ENCODE measurements at regions not wholly inside any gene's neighbourhood (a gene's known extent, or its start where the extent isn't known, plus 50 kb on each side); places are given as distances from the start of the nearest gene placed in this dataset.

DNA sequence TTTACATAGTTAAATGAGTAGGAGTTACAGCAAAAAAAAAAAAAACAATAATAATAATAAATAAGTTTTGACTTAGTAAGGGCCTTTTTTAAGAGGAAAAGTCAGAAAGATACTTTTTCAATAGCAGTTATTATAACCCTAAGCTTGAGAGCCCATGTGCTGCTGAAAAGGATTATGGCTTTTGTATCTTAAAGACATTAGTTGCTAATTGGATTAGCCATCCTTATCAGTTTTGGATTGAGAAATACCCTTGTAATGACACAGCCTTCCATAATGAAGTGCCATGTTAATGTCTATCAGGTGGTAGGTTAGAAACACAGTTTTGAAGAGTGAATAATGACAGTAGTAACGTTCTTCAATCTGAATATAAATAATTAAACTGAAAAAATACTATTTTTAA lies 554.0 kb downstream of the RIT2 start:
- DNase-seq, result no peak

DNA sequence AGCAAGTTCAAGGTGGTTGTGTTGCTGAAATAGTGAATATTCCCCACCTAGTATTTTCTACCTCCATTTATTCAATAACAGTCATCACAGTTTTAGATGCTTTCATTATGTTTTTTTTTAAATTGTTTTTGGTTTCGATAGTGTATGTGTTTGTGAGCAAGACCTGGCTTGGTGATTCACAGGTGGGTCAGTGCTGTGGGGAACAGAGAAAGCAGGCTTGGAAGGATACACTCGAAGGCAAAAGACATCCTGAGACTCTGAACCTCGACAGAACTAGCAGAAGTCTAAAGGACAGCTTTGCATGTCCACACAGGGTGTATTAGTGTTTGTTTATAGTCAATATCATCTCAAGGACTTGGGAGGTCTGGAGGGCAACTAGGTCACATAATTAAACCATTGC lies 551.5 kb downstream of the RIT2 start:
- no peak for DNase-seq

DNA sequence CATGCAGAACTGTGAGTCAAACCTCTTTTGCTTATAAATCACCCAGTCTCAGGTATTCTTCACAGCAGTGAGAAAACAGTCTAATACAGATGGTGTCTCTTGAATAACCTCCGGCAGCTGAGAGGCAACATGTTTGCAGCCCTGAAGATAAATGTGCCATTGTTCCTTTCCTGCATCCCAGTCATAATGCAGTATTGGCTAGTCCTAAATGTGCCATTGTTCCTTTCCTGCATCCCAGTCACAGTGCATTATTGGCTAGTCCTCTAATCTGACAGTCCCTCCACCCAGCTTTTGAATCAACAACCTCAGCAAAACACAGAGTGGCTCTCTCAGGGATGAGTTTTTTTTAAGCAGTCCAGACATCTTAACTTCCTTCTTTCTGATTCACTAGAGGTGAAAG lies 550.7 kb downstream of the RIT2 start:
- no peak for DNase-seq

DNA sequence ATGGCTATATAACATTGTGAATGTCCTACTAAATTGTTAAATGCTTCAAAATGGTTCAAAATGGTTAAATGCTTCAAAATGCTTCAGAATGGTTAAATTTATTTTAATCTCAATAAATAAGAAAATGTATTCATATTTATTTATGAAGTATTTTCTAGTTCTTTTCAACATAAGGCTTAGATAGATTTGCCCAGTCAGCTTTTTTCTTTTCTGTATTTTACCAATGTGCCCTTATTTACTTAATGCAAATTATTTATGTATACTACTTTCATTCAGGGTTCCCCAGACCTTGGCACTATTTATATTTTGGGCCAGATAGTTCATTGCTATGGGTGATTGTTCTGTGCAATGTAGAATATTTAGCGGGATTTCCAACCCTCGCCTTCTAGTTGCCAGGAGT lies 546.7 kb downstream of the RIT2 start:
- no peak for DNase-seq

DNA sequence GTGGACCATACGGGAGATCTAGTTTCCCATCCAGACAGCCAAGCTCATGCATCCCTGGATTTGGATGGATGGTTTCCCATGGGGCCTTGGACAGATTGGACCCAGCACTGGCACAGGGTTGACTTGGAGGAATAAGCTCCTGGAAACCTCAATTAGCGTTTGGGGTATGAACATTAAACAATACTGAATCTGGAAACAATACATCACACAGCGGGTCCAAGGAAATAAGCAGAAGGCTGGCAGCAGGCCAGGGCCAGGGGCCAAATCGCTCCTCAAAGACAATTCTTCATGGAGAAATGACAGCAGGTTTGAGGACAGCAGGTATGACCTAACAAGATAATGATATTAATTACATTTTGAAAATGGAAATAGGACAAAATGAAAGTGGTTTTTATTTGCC lies 540.6 kb downstream of the RIT2 start:
- DNase-seq, result no peak

DNA sequence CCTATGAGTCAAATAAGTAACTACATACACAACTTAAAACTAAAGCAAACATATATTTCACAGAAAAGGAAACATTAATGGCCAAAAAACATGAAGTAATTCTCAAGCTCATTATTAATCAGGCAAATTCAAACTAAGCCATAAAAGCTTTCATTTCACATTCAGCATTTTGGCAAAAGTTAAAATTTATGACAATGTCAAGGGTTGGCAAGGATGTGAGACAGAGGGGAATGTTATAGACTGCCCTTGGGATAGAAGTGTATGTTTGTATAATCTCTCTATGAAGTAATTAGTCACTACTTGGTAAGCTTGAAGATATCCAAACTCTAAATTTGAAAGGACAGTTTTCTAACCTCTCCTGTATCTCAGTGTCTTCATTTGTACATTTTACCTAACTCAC lies 539.4 kb downstream of the RIT2 start:
- no peak for DNase-seq

DNA sequence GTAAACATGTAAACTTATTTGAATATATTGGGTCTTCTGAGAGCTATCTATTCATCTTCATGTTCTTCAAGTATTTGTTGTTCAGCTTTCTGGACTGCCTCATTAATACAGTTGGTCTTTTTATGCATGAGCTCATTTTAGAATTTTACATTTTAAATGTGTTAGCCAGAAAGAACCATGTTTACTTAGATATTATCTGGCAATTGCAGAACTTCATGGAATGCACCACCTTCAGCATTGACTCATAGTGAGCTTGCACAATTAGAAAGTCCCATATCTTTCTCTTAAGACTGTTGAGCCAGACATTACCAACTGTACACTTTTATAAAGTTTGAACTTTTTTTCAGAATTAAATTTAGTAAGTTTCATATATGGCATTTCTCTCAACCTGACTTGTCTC lies 536.7 kb downstream of the RIT2 start:
- no peak for DNase-seq

DNA sequence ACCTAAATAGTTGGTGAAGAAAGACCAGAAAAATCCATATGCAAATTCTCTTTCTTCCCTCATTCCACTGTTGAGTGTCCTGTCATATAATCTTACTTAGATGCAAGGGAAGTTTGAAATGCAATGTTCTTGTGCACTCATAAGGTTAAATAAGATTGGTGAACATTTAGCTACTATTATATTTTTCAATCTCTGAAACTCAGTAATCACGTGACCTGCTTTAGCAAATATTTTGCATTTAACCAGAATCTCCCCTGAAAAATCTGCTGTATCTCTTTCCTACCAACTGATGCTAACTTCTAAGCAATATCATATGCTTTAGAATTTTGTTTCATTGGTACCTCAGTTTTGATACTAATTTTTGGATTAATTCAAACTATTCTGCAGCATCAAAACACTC lies 533.2 kb downstream of the RIT2 start:
- no peak for DNase-seq

DNA sequence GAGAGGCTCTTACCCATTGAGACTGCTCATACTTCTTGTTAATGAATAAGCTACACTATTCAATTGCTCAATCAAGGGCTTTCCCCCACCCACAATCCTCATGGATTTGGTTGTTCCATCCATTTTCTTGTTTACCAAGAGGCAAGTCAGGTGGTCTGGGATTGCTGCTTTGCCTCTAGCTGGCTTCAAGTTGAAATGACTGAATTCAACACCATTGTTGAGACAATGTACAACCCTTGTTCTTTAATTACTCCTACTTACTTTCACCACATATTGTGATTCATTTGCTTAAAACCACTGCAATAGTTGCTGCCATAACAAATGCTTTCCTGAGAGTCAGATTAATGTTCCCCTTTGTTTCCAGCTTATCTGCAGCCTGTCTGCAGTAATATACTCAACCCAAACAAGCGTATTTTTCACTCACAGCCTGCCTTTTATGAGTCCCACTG lies 532.2 kb downstream of the RIT2 start:
- no peak for DNase-seq

DNA sequence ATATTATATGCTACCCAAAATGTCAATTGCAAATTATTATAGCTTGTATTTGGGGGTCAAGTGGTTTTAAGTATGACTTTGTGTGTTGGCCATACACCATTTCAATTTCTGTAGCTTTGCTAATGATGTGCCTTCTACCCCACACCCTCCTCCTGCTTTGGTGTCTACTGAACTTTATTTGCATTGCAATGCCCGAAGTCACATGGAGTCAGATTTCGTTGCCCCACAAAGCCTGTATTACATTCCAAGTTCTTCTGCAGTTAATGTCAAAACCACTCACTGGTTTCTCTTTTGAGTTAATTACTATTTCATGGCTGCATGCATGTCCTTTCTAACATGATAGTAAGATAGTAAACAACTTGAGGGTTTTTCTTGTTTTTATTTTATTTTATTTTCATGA lies 528.9 kb downstream of the RIT2 start:
- no peak for DNase-seq

DNA sequence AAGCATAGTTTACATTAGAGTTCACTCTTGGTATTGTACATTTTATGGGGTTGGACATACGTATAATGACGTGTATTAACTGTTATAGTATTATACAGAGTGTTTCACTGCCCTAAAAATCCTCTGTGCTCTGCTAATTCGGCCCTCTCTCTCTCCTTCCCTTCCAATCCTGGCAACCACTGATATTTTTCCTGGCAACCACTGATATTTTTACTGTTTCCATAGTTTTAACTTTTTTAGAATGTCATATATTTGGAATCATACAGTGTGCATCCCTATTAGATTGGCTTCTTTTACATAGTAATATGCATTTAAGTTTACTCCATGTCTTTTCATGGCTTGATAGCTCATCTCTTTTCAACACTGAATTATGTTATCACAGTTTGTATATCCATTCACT lies 526.7 kb downstream of the RIT2 start:
- DNase-seq, result no peak

DNA sequence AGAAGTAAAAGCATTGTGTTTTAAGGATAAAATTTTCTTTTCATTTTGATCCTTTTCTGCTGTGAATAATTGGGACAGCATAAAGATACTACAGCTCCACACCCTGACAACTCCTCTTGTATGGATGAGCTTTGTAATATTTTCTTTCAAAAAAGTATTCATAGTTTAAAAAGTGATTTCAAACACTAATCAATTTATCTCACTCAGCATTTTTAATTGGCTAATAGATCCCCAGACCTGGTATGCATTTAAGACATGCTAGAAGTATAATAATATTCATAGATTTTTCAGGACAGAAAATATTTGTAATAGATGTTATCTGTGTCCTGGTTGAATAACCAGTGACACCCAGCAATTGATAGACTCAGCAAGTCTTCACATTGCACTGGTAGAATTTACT lies 510.7 kb downstream of the RIT2 start:
- DNase-seq, result no peak

DNA sequence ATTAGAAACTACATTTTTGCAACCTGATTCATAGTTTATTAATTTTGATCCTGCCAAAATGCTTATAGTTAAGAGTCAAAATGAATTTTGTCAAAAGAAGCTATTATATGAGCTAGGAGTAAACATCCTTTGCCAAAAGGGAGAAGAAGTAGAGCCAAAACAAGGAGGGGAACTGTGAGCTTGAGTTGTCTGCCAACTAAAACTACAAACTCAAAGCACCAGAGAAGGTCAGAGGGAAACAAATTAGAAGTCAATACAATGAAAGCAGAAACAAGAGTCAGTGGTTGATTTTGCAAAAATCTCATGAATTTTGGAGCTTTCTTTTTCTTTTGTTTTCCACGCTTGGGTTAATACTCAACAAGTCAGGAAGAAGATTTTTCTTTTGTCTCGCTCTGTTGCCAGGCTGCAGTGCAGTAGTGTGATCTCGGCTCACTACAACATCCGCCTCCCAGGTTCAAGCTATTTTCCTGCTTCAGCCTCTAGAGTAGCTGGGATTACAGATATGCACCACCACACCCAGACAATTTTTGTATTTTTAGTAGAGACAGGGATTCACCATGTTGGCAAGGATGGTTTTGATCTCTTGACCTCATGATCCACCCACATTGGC lies 508.5 kb downstream of the RIT2 start:
- no peak for DNase-seq

DNA sequence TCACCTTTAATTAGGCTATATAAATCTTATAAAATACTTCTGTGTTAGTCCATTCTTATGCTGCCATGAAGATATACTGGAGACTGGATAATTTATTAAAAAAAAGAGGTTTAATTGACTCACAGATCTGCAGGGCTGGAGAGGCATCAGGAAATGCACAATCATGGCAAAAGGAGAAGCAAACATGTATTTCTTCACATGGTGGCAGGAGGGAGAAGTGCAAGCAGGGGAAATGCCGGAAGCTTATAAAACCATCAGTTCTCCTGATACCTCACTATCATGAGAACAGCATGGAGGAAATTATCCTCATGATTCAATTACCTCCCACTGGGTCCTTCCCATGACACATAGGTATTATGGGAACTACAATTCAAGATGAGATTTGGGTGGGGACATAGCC lies 504.4 kb downstream of the RIT2 start:
- DNase-seq, result no peak

DNA sequence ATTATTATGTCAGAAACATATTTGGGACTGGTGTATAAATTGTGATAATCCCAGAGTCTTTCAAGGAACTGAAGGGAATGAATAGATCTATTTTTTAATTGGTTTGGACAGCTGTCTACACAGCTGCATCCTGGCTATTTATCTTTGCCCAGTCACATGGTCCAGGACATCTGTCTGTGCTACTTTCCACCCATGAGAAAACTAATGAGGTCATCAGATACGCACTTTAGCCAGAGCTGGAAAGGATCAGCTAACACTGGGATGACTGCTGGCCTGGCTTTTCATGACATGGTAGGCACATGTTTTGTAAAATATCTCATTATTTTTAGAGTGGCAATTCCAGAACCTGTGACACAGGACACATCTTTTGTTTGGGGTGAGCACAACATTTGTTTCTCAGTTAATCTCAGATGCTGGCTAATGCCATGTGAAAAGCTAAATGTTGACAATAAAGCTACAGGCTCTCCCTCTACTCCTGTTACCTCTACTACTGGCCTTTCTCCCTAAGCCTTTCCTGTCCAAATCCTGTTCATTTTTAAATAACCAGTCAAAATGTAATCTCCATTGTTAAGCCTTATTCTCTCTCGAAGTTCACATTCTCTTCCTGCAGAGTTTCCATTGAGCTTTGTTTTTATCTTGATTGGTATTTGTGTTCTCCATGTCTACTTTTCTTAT lies 500.7 kb downstream of the RIT2 start:
- no peak for DNase-seq

DNA sequence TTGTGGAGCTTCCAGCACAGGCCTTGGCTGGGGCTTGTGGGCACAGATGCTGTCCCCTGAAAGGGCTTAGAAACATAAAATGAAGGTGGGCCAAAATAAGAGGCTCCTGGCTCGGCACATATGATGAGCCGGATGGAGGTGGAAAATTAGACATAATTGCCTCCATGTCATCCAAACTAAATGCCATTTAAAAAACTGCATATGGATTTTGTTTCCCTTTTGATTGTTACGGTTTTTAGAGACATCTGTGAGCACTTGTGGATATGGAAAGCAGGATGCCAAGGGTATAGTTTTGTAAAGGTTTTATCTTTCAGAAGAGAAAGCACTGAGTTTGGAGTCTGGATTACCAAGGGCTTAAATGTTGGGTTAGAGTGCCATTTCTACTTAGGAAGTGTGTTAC lies 498.3 kb downstream of the RIT2 start:
- DNase-seq, result no peak

DNA sequence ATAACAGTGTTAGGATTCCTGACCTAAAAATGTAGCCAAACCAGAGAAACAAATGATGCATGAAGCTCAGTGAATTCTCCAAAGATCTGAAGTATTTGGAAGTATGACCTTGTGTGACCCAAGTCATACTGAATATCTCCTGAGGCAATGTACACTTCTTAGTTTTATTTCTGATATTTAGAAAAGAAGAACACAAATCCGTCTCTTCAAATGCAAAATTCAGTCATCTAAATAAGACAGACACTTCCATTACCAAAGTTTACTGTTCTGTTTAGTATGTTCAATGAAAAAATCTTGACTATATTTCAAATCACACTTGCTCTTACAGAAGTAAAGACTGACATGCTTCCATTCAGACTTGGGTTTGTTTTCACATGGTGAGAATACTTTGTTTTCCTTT lies 495.7 kb downstream of the RIT2 start:
- DNase-seq, result no peak

DNA sequence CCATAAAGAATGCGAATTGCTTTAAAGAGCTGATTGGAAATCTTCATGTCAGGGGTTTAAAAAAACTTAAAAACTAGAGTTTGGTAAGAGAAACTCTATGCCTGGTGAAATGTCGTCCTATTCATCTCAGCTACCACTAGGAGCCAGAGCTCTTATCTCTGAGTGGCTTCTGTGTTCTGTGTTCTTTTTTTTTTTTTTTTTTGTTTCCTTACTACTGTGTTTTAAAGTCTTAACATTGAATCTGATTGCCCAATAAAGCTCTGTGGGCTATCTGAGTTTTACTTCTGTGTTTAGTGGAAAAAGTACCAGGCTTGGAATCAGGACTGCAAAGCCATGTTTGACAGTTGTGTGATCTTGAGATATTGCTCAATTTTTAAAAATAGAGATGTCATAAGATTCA lies 494.8 kb downstream of the RIT2 start:
- no peak for DNase-seq

DNA sequence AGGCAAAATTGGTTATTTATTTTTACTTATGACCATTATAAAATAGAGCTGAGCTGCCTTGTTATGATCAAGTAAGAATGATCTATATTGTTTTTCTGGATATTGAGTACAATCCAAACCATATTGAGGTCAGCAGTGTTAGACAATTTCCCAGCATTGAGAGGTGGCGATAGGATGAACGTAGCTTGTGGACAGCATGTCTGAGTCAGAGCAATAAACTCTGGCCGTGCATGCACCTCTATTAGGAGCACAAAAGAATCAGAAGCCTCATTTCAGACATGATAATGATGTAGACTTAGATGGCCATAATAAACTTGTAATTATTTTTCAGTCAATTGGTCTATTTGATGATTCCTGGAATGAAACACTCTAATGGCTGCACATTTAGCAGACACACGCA lies 491.6 kb downstream of the RIT2 start:
- no peak for DNase-seq

DNA sequence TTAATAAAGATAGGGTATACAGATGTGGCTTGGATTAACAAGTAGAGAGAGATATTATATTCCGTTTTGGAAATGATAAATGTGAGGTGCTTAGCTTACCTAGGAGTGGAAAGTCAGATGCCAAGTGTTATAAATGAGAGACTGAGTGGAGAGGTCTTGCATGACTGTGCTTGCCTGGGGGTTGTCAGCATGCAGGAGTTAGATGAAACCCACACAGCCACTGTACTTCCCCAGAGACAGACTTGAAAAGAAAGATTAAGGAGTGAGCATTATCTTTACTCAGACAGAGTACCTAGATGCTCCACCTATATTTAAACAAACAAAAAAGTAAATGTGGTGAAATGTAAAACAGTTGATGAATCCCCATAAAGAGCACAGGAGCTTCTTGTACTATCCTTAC lies 482.7 kb downstream of the RIT2 start:
- DNase-seq, result no peak

DNA sequence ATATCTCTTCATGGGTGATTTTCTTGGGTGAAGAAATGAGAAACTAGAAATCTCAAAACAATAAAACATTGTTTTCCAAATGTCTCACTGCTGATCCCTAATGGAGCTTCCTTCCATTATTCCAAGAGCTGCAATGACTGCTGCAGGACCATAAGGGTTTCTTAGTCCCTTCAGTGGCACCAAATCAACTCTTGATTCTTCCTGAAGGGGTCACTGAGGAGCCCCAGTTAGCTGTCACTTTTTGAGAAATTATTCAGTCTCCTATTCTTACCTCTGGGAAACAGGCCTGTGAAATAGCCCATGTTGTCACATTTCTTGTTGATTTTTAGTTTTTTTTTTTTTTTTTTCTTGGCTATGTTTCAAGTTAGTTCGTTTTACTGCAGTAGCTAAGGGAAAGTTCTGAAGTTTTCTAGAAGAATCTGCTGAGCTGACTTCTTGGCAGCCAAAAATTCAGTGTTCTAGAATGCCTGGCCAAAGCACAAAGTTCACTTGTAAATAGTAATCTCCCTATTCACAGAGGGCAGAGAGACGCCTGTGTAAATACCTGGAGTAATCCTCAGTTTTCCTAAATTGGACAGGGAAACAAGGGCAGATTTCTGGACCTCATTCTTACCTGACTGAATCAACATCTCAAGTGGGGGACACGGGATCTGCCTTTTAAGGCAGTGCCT lies 480.0 kb downstream of the RIT2 start:
- DNase-seq, result no peak

DNA sequence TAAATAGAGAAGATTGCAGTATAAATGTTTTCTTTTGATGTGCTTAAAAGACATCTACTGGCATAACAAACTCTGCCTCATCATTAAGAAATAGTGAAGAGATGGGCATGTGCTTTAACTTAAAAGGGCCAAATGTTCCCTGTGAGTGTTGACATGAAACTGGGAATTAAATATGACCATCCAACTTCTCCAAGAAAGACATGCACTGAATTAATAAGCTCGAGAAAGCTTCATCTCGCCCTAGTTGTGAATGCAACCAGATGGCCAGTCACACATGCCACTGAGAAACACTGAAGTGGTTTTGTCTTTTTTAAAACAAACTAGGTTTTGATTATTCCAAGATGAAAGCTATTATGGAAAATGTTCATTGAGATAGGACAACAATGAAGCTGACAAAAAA lies 479.2 kb downstream of the RIT2 start:
- DNase-seq, result no peak

DNA sequence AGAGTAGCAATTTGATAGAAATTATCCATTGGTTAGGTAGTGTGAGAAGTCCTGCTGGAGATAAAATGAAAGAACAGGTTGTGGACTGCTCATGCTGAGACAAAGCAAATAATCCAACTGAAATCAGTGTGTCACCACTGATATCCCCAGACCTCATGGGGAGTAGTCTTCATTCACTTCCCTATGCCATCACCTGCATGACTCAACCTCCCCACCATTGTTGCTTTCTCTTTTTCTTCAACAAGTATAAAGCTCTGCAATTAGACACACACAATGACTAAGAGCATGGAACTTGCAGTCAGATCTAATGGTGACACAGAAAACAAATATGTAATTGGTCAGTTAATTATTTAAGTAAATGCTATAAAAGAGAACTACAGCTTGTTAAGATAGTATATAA lies 475.3 kb downstream of the RIT2 start:
- DNase-seq, result no peak

DNA sequence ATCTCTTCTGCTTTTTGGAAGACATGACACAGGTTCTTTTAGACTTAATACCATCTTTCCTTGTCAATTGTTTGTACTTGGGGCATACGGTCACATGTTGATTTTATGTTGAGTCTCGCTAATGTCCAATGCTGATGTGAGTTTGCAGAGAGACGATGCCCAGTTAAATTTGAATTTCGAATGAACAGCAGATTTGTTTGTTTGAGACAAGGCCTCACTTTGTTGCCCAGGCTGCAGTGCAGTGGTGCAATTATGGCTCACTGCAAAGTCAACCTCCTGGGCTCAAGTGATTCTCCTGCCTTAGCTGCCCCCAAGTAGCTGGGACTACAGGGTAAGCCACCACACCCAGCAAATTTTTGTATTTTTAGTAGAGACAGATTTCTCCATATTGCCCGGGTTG lies 473.5 kb downstream of the RIT2 start:
- DNase-seq, result no peak

DNA sequence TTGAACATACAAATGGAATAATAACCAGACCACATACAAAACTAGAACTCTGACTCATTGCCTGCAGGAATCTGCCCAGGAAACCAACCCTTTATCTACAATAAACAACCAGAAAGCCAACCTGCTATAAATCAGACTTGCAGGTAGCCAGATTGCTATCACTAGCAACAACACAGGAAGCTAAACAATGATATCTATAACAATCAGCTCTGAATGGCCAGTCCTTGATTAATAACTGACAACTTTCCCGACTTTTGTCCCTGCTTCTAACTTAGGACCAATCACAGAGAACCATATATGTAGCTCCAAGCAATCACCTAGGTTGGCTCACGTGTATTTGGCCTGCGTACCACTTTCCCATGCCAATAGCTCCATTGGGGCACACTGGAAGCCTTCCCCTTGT lies 470.8 kb downstream of the RIT2 start:
- DNase-seq, result no peak
